Cardiac fibroblast (primary cell): ENCODE measurements at regions not wholly inside any gene's neighbourhood (a gene's known extent, or its start where the extent isn't known, plus 50 kb on each side); places are given as distances from the start of the nearest gene placed in this dataset.

Experiments
- DNase-seq, 2 donors: peaks; one replicate each; pipeline versions ENCODE4 v3.0.0 to v3.0.0-alpha.2; 2010; ENCODE audit warnings: low read depth in 2 of 2
- H3K4me3 ChIP-seq, 2 donors: replicated peaks in 1 of 2; 1 replicate in 1 of 2; 2 replicates in 1 of 2; pipeline ENCODE4 v1.5.1; 2011; ENCODE audit warnings: low read depth in 2 of 2, low read length in 2 of 2, mild to moderate bottlenecking in 2 of 2, moderate library complexity in 1 of 2
- TF ChIP-seq, protein P1 (sequence below): IDR thresholded peaks from one replicate; pipeline ENCODE4 v1.5.1; 2011; ENCODE audit warnings: low read depth, mild to moderate bottlenecking, low read length, inconsistent platforms

DNA sequence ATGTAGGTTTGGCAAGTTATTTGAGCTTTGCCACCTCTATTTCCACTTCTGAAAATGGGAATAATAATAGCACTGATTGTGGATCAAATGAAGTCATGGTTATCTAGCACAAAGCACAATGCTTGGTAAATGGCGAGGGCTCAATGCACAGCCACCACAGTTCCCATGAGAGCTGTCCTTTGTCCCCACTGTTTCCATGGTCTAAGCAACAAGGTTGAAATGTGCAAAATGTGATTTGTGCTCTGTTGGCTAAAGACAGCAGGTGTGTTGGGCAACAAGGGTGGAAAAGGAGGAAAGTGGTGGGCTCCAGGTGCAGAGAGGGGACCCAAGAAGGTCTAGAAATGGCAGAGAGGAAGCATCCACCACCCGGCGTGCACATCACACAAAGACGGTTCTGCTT is 200.5 kb downstream of the TRIM29 start:
- H3K4me3 ChIP-seq: no peak overlapping the region
- DNase-seq: no peak
- TF ChIP-seq, protein P1, sequence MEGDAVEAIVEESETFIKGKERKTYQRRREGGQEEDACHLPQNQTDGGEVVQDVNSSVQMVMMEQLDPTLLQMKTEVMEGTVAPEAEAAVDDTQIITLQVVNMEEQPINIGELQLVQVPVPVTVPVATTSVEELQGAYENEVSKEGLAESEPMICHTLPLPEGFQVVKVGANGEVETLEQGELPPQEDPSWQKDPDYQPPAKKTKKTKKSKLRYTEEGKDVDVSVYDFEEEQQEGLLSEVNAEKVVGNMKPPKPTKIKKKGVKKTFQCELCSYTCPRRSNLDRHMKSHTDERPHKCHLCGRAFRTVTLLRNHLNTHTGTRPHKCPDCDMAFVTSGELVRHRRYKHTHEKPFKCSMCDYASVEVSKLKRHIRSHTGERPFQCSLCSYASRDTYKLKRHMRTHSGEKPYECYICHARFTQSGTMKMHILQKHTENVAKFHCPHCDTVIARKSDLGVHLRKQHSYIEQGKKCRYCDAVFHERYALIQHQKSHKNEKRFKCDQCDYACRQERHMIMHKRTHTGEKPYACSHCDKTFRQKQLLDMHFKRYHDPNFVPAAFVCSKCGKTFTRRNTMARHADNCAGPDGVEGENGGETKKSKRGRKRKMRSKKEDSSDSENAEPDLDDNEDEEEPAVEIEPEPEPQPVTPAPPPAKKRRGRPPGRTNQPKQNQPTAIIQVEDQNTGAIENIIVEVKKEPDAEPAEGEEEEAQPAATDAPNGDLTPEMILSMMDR: no peak

DNA sequence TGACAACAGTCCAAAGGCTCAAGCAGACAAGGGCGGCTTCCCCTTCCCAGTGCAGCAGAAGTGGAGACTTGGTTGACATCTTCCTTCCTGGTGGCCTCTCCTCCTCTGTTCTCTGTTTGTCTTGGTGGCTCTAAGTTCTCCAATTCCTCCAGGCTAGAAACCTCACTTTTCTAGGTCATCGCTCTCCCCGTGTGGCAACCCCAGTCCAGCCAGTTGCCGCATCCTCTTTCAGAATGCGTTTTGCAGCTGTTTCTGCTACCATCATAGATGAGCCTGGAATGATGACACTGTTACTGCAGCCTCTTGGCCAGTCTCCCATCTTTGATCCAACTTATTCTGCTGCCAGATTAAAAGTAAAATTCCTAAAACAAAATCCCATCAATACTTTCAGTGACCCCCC is 201.5 kb downstream of the TRIM29 start:
- H3K4me3 ChIP-seq: no peak overlapping the region
- TF ChIP-seq, protein P1: no peak
- no peak for DNase-seq

DNA sequence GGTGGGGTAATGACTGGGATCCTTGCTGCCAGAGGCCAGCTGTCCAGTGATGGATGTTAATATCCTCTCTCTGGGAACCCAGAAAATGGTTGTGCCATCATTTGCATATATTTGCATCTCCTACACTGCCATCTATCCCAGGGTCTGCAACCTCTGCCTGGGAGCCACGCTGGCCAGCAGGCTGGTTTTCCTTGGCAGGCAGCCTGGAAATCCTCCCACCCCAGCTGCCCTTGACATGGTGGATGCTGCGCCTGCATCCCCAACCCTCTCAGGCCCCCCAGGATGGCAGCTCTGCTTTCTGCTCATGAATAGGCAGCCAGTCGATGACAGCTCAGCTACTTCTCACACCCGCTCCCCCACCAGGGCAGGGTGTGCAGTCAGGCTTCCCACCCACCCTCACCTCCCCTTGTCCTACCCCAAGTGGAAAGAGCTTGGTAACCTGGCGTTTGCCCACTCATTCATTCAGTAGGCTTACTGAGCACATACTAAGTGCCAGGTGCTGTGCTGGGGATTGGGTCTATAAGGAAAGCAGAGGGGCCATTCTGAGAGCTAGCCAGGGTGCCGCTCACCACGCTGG is 202.5 kb downstream of the TRIM29 start:
- TF ChIP-seq, protein P1: no peak
- H3K4me3 ChIP-seq: no peak overlapping the region
- no peak for DNase-seq

DNA sequence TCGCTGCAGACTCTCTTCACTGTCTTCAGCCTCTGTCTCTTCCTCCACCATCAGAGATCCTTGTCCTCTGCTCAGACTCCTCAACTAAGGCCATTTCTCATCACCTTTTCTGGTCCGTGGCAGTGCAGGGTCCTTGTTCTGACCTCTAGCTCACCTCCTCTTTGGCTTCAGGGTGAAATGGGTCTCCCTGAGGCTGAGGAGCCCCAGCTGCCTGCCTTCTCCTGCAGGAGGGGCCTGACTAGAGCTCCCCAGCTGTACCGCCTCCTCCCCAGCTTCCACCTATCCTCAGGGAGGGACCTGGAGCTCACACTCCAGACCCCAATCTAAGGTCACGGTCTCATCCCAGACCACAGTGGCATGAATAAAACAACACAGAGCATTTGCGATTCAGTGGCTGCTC is 203.0 kb downstream of the TRIM29 start:
- no peak overlapping the region for H3K4me3 ChIP-seq
- no peak for DNase-seq
- TF ChIP-seq, protein P1: no peak

DNA sequence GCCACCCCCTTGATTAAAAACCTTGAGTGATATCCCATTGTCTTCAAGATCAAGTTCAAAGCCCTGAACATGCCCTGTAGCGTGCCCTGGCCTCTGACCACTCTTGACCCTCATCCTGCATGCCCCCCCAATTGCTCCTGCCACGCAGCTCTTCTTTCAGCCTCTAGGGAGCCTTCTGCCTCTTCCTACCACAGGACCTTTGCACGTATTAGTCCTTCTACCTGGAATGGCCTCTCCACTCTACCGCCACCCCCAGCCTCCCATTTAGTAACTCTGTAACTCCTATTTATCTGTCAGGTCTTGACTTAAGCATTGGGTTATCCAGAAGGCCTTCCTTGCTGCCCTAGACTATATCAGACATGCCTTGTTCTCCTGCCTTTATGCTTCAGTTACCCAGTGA is 203.6 kb downstream of the TRIM29 start:
- no peak overlapping the region for H3K4me3 ChIP-seq
- TF ChIP-seq, protein P1: no peak

DNA sequence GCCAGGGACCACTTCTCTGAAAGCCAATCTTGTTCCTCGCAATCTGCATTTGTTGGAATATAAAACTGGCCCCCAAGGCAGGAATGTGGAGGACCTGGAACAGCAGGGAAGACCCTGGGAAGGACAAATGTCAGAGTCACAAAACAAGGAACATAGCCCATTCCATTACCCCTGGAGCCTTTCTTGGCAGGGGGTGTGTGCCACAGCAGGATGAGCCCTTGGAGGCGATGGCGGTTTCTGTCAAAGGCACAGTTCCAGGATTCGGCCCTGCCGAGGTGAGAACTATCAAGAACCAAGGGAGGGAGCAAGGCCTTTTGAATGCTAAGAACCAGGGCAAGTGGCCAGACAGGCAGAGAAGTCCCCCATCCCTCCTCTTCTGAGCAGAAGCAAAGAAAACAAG is 204.3 kb downstream of the TRIM29 start:
- TF ChIP-seq, protein P1: no peak

More for the DNA sequence above, 203.6 kb downstream of the TRIM29 start:
- no peak for DNase-seq

More for the DNA sequence above, 204.3 kb downstream of the TRIM29 start:
- no peak for DNase-seq
- no peak overlapping the region for H3K4me3 ChIP-seq
